HG03039 (cell line): ENCODE measurements at regions not wholly inside any gene's neighbourhood (a gene's known extent, or its start where the extent isn't known, plus 50 kb on each side); places are given as distances from the start of the nearest gene placed in this dataset.
"Not testable (repeated sequence)": the region's sequence is repeated elsewhere in the genome, so short reads cannot be mapped to it uniquely, and the experiment has no call there.

Experiments
- ATAC-seq: cut with Tn5 transposase; IDR thresholded peaks from one replicate; pipeline ENCODE4 v1.9.1; 2021; ENCODE audit warnings: mild to moderate bottlenecking, moderate library complexity; ENCODE audit not compliant: unreplicated experiment

GRCh38 chr17:52957411-52957810 is 798.9 kb upstream of the CA10 start:
- no peak for ATAC-seq

GRCh38 chr17:52947418-52947817 is 788.9 kb upstream of the CA10 start:
- no peak for ATAC-seq

GRCh38 chr17:52938623-52939230 is 780.2 kb upstream of the CA10 start:
- no peak for ATAC-seq

- no peak for ATAC-seq
These were observed 772.1 kb upstream of the CA10 start for GRCh38 chr17:52930581-52930980.

- ATAC-seq: no peak
These were observed 771.6 kb upstream of the CA10 start for GRCh38 chr17:52930145-52930544.

- ATAC-seq: no peak
These were observed 765.1 kb upstream of the CA10 start for GRCh38 chr17:52923658-52924057.

GRCh38 chr17:52899235-52899634 is 740.7 kb upstream of the CA10 start:
- no peak for ATAC-seq

GRCh38 chr17:52895272-52895671 is 736.8 kb upstream of the CA10 start:
- no peak for ATAC-seq

- ATAC-seq: no peak
These were observed 733.8 kb upstream of the CA10 start for GRCh38 chr17:52892334-52892733.

GRCh38 chr17:52885882-52886281 is 727.4 kb upstream of the CA10 start:
- no peak for ATAC-seq

GRCh38 chr17:52883907-52884491 is 725.5 kb upstream of the CA10 start:
- ATAC-seq: not testable (repeated sequence)

GRCh38 chr17:52846767-52847166 is 688.3 kb upstream of the CA10 start:
- not testable (repeated sequence) for ATAC-seq

GRCh38 chr17:52841971-52842370 is 683.5 kb upstream of the CA10 start:
- ATAC-seq: no peak

- no peak for ATAC-seq
These were observed 679.0 kb upstream of the CA10 start for GRCh38 chr17:52837492-52837891.

GRCh38 chr17:52831536-52831935 is 673.0 kb upstream of the CA10 start:
- ATAC-seq: no peak

- no peak for ATAC-seq
These were observed 670.1 kb upstream of the CA10 start for GRCh38 chr17:52828621-52829020.

- ATAC-seq: no peak
These were observed 669.0 kb upstream of the CA10 start for GRCh38 chr17:52827526-52827925.

GRCh38 chr17:52824542-52824941 is 666.0 kb upstream of the CA10 start:
- ATAC-seq: no peak

- ATAC-seq: no peak
These were observed 664.6 kb upstream of the CA10 start for GRCh38 chr17:52823155-52823554.

- ATAC-seq: no peak
These were observed 631.9 kb upstream of the CA10 start for GRCh38 chr17:52790359-52790955.

GRCh38 chr17:52789829-52790228 is 631.3 kb upstream of the CA10 start:
- no peak for ATAC-seq

GRCh38 chr17:52776234-52776633 is 617.7 kb upstream of the CA10 start:
- no peak for ATAC-seq

- no peak for ATAC-seq
These were observed 604.3 kb upstream of the CA10 start for GRCh38 chr17:52762794-52763167.
